Stimulated activated CD8-positive, alpha-beta memory T cell treated with anti-CD3 and anti-CD28 coated beads, Interleukin-15, amount 100 ng/mL, for 24 hours (primary cell): ENCODE measurements at regions not wholly inside any gene's neighbourhood (a gene's known extent, or its start where the extent isn't known, plus 50 kb on each side); places are given as distances from the start of the nearest gene placed in this dataset.

Source experiments
- DNase-seq: peaks from one replicate; pipeline ENCODE4 v3.0.0-alpha.2; 2020; ENCODE audit warnings: low read depth

- DNase-seq: no peak
Observed at GRCh38 chr7:47221826-47222225, 360.1 kb downstream of the TNS3 start.

GRCh38 chr7:47218378-47219176 lies 363.3 kb downstream of the TNS3 start:
- DNase-seq: no peak

GRCh38 chr7:47217570-47218360 lies 364.1 kb downstream of the TNS3 start:
- no peak for DNase-seq

GRCh38 chr7:47217086-47217485 lies 364.8 kb downstream of the TNS3 start:
- no peak for DNase-seq

- DNase-seq: no peak
Observed at GRCh38 chr7:47216439-47216838, 365.5 kb downstream of the TNS3 start.

GRCh38 chr7:47215640-47216039 lies 366.3 kb downstream of the TNS3 start:
- no peak for DNase-seq

- DNase-seq: no peak
Observed at GRCh38 chr7:47215049-47215448, 366.9 kb downstream of the TNS3 start.

GRCh38 chr7:47213276-47213675 lies 368.6 kb downstream of the TNS3 start:
- DNase-seq: no peak

- DNase-seq: no peak
Observed at GRCh38 chr7:47211519-47211973, 370.4 kb downstream of the TNS3 start.

GRCh38 chr7:47210281-47210854 lies 371.5 kb downstream of the TNS3 start:
- DNase-seq: no peak

- no peak for DNase-seq
Observed at GRCh38 chr7:47207956-47208355, 374.0 kb downstream of the TNS3 start.

- no peak for DNase-seq
Observed at GRCh38 chr7:47204709-47205108, 377.2 kb downstream of the TNS3 start.

GRCh38 chr7:47202146-47202783 lies 379.6 kb downstream of the TNS3 start:
- DNase-seq: no peak

GRCh38 chr7:47198159-47198558 lies 383.8 kb downstream of the TNS3 start:
- DNase-seq: no peak

- DNase-seq: no peak
Observed at GRCh38 chr7:47197486-47197885, 384.4 kb downstream of the TNS3 start.

GRCh38 chr7:47196737-47197136 lies 385.2 kb downstream of the TNS3 start:
- DNase-seq: no peak

- DNase-seq: no peak
Observed at GRCh38 chr7:47196106-47196645, 385.7 kb downstream of the TNS3 start.

GRCh38 chr7:47195641-47196040 lies 386.3 kb downstream of the TNS3 start:
- no peak for DNase-seq

- no peak for DNase-seq
Observed at GRCh38 chr7:47194516-47195057, 387.3 kb downstream of the TNS3 start.

- DNase-seq: no peak
Observed at GRCh38 chr7:47192978-47193377, 388.9 kb downstream of the TNS3 start.

GRCh38 chr7:47191876-47192291 lies 390.0 kb downstream of the TNS3 start:
- no peak for DNase-seq

GRCh38 chr7:47191316-47191715 lies 390.6 kb downstream of the TNS3 start:
- DNase-seq: no peak
